ENCODE measurements at regions not wholly inside any gene's neighbourhood (a gene's known extent, or its start where the extent isn't known, plus 50 kb on each side); places are given as distances from the start of the nearest gene placed in this dataset.

DNA sequence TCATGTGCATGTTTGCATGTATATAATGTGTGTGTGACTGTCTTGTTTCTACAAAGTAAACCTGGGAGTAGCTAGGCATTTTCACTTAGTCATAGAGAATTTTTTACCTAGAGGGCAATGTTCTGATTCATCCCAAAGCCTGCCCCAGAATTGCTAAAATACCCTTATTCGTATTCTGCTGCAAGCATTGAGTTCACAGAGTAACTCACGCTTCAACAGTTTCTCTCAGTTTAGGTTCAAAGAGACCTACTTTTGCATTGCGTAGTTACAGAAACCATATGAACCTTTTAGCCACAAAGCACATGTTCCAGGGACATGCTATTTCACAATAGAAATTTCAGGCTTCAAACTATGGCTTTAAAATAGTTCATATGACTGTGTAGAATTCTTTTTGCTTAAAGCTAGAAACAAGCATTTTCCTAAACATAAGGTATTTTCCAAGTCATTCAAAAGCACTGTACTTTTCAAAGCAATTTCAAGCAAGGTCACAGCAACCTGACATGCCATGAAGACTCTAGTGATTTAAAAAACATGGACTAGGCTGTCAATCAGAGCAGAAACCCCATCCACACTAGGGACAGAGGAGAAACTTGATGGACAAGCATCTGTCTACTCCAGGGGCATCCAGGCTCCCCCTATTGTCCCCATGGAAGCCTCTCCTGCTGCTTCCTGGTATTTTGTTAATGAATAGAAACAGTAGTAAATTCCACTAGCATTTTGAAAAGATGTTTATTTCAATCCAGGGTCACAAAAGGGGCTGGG is 81.5 kb upstream of the MAPK10 start:
- TF ChIP-seq GATA2 (IDR thresholded peaks at IDR 0.05; ENCODE audit: low read depth, low read length) (no peak), GATA3 (IDR thresholded peaks at IDR 0.05; ENCODE audit: low read depth, low read length) (no peak)

All from SH-SY5Y (cell line).